ENCODE measurements at regions not wholly inside any gene's neighbourhood (a gene's known extent, or its start where the extent isn't known, plus 50 kb on each side); places are given as distances from the start of the nearest gene placed in this dataset.

- H3K4me2 ChIP-seq: no peak overlapping the region
- H3K4me3 ChIP-seq (IDR thresholded peaks at IDR 0.05; ENCODE audit: insufficient read depth, low read depth, low read length): no peak overlapping the region
- H3K9ac ChIP-seq: no peak overlapping the region
- no peaks in the 10 kb centered on the region for H3K4me1 ChIP-seq (ENCODE audit: low read depth, poor library complexity, severe bottlenecking)
- H3K27ac ChIP-seq: no peak overlapping the region
- no peaks in the 10 kb centered on the region for H3K36me3 ChIP-seq (ENCODE audit: insufficient read depth)
- H4K20me1 ChIP-seq (ENCODE audit: insufficient read depth): no peaks in the 10 kb centered on the region
- TF ChIP-seq, protein P1, sequence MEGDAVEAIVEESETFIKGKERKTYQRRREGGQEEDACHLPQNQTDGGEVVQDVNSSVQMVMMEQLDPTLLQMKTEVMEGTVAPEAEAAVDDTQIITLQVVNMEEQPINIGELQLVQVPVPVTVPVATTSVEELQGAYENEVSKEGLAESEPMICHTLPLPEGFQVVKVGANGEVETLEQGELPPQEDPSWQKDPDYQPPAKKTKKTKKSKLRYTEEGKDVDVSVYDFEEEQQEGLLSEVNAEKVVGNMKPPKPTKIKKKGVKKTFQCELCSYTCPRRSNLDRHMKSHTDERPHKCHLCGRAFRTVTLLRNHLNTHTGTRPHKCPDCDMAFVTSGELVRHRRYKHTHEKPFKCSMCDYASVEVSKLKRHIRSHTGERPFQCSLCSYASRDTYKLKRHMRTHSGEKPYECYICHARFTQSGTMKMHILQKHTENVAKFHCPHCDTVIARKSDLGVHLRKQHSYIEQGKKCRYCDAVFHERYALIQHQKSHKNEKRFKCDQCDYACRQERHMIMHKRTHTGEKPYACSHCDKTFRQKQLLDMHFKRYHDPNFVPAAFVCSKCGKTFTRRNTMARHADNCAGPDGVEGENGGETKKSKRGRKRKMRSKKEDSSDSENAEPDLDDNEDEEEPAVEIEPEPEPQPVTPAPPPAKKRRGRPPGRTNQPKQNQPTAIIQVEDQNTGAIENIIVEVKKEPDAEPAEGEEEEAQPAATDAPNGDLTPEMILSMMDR (conservative IDR thresholded peaks at IDR 0.05; ENCODE audit: low read depth, low read length): no peak
- H2AFZ ChIP-seq (ENCODE audit: low read depth): no peak overlapping the region
- no peaks in the 10 kb centered on the region for H3K79me2 ChIP-seq (ENCODE audit: insufficient read depth, low read depth)
- H3K27me3 ChIP-seq (ENCODE audit: insufficient read depth, low read depth): no peaks in the 10 kb centered on the region
Measured at GRCh38 chr20:54291339-54292010, 83.6 kb downstream of the PFDN4 start.

- H4K20me1 ChIP-seq (ENCODE audit: insufficient read depth): no peaks in the 10 kb centered on the region
- TF ChIP-seq, protein P1 (conservative IDR thresholded peaks at IDR 0.05; ENCODE audit: low read depth, low read length): no peak
- H3K36me3 ChIP-seq (ENCODE audit: insufficient read depth): no peaks in the 10 kb centered on the region
- H2AFZ ChIP-seq (ENCODE audit: low read depth): no peak overlapping the region
- H3K27me3 ChIP-seq (ENCODE audit: insufficient read depth, low read depth): no peaks in the 10 kb centered on the region
- H3K27ac ChIP-seq: no peak overlapping the region
- H3K79me2 ChIP-seq (ENCODE audit: insufficient read depth, low read depth): no peaks in the 10 kb centered on the region
- H3K4me3 ChIP-seq (IDR thresholded peaks at IDR 0.05; ENCODE audit: insufficient read depth, low read depth, low read length): no peak overlapping the region
- H3K9ac ChIP-seq: no peak overlapping the region
- no peaks in the 10 kb centered on the region for H3K4me1 ChIP-seq (ENCODE audit: low read depth, poor library complexity, severe bottlenecking)
- H3K4me2 ChIP-seq: no peak overlapping the region
Measured at GRCh38 chr20:54292185-54292584, 84.3 kb downstream of the PFDN4 start.

GRCh38 chr20:54293526-54293925 is 85.6 kb downstream of the PFDN4 start:
- H3K4me1 ChIP-seq (ENCODE audit: low read depth, poor library complexity, severe bottlenecking): no peaks in the 10 kb centered on the region
- H3K27ac ChIP-seq: no peak overlapping the region
- no peak overlapping the region for H2AFZ ChIP-seq (ENCODE audit: low read depth)
- H3K4me3 ChIP-seq (IDR thresholded peaks at IDR 0.05; ENCODE audit: insufficient read depth, low read depth, low read length): no peak overlapping the region
- no peak overlapping the region for H3K9ac ChIP-seq
- no peaks in the 10 kb centered on the region for H4K20me1 ChIP-seq (ENCODE audit: insufficient read depth)
- no peak overlapping the region for H3K4me2 ChIP-seq
- H3K36me3 ChIP-seq (ENCODE audit: insufficient read depth): no peaks in the 10 kb centered on the region
- TF ChIP-seq, protein P1 (conservative IDR thresholded peaks at IDR 0.05; ENCODE audit: low read depth, low read length): no peak
- no peaks in the 10 kb centered on the region for H3K27me3 ChIP-seq (ENCODE audit: insufficient read depth, low read depth)
- H3K79me2 ChIP-seq (ENCODE audit: insufficient read depth, low read depth): no peaks in the 10 kb centered on the region

GRCh38 chr20:54294094-54294493 is 86.2 kb downstream of the PFDN4 start:
- Histone ChIP-seq H3K4me1 (ENCODE audit: low read depth, poor library complexity, severe bottlenecking) (no peaks in the 10 kb centered on the region), H3K9ac (no peak overlapping the region)
- TF ChIP-seq, protein P1 (conservative IDR thresholded peaks at IDR 0.05; ENCODE audit: low read depth, low read length): no peak

More at GRCh38 chr20:54294094-54294493, 86.2 kb downstream of the PFDN4 start:
- no peak overlapping the region for H3K27ac ChIP-seq
- no peaks in the 10 kb centered on the region for H3K36me3 ChIP-seq (ENCODE audit: insufficient read depth)
- no peaks in the 10 kb centered on the region for H4K20me1 ChIP-seq (ENCODE audit: insufficient read depth)
- no peaks in the 10 kb centered on the region for H3K79me2 ChIP-seq (ENCODE audit: insufficient read depth, low read depth)
- no peak overlapping the region for H2AFZ ChIP-seq (ENCODE audit: low read depth)
- no peaks in the 10 kb centered on the region for H3K27me3 ChIP-seq (ENCODE audit: insufficient read depth, low read depth)
- no peak overlapping the region for H3K4me3 ChIP-seq (IDR thresholded peaks at IDR 0.05; ENCODE audit: insufficient read depth, low read depth, low read length)
- no peak overlapping the region for H3K4me2 ChIP-seq

Data from KMS-11 (cell line).